NCI-H524 treated with DMSO at 0.1 percent for 48 hours (cell line): ENCODE measurements at regions not wholly inside any gene's neighbourhood (a gene's known extent, or its start where the extent isn't known, plus 50 kb on each side); places are given as distances from the start of the nearest gene placed in this dataset.
"Not testable (repeated sequence)": the region's sequence is repeated elsewhere in the genome, so short reads cannot be mapped to it uniquely, and the experiment has no call there.

Source experiments
- DNase-seq: peaks from one replicate; lab custom pipeline; 2025; lab: John Stamatoyannopoulos, UW

DNA sequence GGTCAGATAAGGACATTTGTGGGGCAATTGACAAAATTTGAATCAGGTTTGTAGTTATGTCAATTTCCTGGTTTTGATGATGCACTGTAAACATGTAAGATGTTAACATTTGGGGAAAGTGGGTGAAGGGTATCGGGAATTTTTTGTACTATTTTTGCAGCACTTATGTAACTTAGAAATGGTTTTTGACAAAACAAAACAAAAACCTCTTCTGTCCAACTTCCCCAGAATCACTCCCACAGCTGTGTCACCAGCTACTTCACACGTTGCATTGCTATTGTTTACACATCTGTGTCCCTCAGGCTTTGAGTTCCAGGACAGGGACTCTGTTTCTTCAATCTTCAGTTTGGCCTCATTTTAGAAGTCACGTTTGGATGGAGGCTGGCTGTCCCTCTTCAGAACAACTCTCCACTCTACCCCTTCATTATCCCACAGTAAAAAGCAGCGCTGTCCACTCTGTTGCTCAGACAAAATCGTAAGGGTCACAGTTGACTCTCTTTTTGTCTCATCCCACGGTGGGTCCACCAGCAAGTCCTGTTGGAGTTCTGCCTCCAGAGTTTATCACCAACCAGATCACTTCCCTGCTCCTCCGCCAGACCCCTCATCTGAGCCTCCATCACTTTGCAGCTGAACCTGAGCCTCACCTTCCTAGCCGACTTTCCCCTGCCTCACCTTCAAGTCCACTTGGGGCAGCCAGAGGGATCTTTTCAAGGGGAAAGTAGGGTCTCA lies 63.2 kb downstream of the NENF start:
- no peak for DNase-seq

DNA sequence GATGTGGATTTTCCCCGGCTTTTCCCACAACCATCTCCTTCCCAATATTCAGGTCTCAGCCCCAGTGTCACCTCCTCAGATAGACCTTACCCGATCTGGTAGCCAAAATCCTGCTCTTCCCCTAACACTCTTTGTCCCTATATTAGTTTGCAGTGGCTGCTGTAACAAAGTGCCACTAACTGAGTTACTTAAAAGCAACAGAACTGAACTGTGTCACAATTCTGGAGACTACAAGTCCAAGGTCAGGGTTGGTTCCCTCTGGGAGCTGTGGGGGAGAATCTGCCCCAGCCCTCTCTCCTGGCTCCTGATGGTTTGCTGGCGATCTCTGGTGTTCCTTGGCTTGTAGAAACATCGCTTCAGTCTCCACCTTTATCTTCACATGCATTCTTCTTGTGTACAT lies 64.0 kb downstream of the NENF start:
- no peak for DNase-seq

DNA sequence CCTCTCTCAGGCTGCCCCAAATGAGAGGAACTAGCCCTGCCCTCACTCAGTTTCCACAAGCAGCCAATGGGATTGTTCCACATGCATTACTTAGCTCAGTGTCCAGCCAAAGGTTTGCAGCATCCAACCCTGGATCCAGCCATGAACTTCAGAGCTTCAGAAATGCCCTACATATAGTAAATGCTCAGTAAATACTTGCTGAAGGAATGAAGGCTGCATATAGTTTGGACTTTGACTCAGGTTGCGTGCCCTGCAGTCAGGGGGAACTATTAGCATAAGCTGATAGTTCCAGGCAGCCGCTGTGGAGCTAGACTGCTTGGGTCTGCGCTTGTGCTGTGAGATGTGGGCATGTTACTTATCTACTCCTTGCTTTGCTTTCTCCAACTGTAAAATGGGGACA lies 64.8 kb downstream of the NENF start:
- DNase-seq = no peak

DNA sequence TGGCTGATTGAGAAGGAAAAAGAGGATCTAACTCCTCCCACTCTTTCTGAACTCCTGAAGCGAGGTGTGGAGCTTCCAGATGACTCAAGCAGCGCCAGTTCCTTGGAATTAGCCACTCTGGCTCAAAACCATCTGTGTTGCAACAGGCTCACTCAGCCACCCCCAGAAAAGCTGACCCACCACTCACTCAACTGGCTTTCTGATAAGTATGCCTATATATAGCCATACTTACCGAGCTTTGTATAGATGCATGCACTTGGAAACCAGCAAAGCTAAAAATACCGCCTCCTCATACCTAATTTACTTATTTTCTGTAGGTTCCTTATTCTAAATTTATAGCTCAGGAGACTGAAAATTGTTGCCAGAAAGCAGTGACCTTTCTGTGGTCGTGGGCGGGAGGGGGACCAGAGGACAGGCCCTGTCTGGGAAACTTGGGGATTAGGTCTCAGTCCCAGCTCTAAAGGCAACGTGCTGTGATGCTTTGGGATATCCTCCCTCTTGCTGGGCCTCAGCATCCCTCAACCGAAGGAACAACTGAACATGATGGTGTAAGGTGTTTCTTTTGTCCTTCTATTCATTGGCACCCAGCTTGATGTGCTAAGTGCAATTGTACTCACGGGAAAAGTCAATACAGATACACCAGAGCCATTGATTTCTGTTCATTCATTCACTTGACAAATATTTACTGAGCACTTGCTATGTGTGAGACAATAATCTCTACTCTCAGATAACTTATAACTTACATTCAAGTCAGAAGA lies 65.7 kb downstream of the NENF start:
- no peak for DNase-seq

DNA sequence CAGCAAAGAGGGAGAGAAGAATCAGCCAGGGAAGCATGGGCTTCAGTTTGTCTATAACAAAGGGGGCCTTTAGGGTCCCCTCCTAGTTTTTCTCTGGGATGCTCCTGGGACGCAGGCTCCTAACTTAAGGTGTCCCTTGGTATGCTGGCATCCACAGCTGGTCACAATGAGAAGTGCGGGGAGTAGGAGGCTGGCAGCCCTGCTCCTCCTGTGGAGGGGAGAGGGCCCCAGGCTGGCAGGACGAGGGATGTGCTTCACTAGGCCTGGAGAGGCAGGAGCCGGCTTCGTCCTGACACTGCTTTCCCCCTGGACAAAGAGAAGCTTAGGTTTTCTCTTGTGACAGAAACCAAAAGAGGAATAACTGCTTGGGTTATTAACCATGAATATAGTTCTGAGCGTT lies 67.6 kb downstream of the NENF start:
- DNase-seq = no peak

DNA sequence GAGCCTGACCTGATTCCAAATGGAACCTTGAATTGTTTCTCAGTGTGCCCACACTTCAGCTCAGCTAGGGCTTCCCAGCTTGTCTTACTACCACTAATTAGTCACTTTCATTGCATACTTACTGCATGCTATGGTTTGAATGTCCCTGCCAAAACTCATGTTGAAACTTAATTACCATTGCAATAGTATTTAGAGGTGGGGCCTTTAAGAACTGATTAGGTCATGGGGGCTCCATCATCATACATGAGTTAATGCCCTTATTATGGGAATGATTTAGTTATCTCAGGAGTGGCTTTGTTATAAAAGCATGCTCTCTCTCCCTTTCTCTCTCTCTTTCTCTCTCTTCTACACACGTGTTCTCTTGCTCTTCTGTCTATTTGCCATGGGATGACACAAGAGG lies 68.3 kb downstream of the NENF start:
- DNase-seq = no peak

DNA sequence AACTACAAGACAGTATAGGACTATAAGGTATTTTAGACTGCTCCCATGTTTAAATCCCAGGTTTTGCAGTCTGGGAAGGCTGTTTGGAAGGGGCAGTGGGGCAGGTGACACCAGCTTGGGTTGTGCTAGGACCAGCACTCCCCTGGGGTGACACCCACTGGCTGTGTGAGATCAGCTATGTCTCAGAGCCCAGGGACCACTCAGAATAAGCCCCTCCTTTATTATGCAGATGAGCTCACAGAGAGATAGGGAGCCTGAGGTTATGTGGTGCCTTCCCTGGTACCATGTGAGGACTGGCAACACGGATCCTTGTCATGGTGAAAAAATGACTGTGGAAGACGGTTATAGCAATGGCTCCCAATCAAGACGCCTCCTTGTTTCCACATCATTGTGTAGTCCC lies 71.0 kb downstream of the NENF start:
- DNase-seq = no peak

DNA sequence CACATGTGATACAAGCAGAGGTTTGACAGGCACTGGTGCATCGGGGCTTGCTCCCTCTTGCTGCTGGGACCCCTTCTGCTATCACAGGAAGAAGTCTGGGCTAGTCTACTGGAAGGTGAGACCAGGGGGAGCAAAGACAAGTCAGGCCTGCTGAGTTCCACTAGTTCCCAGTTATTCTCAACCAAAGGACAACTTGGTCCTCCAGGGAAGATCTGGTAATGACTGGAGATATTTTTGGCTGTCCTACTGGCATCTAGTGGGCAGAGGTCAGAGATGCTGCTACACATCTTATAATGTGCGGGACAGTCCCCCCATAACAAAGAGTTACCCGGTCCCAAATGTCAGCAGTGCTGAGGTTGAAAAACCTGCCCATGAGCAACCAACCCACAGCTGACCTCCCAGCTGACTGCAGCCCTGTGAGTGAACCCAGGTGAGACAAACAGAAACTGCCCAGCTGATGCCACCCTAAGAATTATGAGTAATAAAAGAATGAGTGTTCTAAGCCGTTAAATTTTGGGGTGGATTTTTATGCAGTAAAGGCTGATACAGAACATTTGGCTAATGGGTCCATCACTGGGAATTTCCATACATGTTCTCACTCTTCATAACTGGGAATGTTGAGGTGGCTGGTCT lies 71.6 kb downstream of the NENF start:
- no peak for DNase-seq

DNA sequence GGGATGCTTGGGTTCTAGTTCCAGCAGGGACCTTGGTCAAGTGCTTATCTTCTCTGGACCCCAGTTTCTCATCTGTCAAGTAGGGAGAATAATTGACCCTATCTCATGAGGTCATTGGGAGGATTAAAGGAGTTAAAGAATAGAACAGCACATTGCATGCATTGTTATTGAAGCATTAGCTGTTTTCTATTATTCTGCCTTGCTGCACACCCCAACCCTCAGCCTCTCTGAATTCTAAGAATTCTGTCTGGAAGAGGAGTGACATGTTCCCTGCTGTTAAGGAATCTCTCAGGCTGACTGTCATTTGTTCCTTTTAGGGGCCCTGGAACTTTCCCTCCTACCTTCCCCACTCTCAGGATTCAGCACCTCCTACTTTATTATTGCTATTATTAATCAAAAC lies 73.9 kb downstream of the NENF start:
- DNase-seq = no peak

DNA sequence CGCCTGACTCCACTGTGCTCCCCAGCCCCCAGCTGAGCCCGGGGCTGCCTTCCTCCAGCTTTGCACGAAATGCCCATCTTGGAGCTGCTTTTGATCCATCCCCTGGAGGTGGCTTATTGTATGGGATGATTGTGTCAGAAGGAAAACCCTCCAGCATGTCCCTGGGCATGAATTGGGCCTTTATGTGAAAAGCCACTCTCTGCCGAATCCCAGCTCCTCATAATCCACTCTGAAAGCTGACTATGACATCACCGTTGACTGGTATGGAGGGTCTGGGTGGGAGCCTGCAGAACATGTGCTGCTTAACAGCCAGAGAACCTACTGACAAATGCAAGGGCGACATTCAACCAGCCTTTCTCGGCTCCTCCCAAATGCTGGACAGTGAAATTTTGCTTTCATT lies 74.6 kb downstream of the NENF start:
- no peak for DNase-seq

DNA sequence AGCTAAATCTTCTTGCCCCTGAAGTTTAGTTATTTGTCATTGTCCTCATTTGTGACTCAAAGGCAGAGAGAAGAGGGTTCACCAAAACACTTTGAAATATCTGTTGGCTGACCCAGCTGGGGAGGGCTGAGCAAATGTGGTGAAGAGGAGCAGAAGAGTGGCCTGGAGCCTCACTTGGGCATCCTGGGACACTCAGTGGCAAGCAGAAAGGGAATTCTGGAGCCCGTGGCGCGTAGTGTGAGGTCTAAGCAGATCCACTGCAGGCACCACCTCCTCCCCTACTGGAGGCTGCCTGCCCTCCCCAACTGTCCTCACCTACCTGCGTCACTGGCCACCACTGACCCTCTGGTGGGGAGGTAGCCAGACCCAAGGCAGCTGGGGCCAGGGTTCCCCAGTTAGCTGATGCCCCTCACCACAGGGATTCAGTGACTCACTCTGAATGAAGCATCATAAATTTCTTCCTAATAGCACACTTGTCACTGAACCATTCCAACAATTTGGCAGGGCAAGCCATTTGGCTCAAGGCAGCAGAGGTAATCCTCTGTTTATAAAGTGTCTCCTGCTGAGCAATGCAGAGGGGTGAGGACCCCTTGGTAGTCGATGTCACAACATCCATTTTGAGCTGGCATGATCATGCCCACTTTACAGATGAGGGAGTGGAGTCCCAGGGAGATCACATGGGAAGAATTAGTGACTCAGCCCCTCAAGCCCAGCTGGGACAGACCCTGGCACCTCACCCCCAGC lies 80.3 kb downstream of the NENF start:
- no peak for DNase-seq

DNA sequence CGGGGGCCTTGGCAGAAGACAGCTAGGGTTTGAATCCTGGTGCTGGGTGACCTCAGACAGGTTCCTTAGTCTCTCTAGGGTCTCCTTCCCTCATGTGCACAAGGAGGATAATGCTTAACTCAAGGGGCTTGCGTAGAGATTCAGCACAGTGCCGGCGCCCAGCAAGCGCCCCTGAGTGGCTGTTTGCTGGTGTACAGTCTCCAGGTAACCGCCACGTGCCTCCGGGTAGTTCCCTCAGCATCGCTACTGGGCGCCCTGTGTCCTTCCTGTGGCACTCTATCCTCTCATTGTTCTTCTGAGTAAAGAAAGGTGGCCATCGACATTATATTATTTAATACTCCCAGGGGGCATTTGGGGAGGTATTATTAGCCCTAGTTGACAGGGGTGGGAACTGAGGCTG lies 80.9 kb downstream of the NENF start:
- DNase-seq = no peak

DNA sequence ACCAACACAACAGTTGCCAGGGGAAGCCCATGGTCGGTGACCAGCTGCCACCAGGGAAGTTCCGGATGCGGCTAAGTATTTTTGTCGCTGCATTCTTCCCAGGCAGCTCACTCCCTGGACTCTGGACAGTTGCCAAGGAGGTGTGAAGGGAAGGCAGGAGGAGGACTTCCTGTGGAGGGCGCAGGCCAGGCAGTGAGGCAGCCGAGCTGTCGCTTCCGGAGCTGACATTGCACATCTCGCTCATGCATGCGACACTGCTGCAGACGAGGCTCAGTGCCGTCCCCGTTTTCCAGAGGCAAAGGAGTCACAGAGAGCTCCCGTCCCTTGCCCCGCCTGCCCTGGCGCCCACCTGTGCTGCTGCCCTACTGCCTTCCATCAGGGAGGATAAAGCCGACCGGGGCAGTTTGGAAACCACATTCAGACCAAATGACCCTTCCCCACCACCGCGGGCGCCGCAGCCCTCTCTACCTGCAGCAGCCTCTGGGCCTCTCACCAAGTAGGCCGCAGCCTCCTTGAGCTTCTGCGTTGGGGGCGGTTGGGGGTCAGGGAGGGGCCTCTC lies 81.4 kb downstream of the NENF start:
- no peak for DNase-seq

DNA sequence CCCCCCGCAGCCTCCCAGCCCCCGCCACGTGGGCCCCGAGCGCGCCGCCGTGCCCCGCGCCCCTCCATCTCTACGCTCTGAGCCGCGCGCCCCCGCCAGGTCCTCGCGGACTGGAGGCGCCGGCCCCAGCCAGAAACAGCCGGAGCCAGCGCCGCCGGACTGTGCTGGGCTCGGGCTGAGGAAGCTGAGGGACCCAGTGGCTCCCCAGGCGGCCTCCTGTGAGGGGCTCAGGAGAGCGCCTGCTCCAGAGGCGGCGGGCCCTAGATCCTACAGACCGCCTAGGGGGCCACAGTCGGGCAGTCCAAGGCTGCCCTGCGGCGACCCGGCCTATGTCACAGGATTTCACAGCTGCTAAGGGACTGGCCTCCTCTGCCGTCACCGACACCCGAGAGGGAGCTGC lies 82.1 kb downstream of the NENF start:
- no peak for DNase-seq

DNA sequence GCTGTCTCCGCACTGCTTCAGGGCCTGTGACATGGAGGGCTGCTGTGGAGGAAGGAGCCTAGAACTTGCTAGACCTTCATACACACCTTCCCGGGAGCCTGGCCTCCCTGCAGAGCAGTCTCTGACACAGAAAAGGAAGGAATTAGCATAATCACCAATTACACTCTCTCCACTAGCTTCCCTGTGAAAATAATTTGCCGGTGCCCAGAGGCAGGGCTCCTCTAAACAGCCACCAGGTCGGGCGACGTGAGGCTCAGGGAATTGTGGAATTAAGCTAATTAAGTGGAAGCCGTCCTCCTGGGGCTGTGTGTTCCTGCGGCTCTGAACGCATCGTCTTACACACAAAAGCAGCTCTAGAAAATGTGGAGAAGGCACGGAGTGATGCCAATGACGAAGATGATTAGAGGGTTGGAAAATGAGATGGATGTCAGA lies 82.6 kb downstream of the NENF start:
- peak; percentile 46 for DNase-seq

DNA sequence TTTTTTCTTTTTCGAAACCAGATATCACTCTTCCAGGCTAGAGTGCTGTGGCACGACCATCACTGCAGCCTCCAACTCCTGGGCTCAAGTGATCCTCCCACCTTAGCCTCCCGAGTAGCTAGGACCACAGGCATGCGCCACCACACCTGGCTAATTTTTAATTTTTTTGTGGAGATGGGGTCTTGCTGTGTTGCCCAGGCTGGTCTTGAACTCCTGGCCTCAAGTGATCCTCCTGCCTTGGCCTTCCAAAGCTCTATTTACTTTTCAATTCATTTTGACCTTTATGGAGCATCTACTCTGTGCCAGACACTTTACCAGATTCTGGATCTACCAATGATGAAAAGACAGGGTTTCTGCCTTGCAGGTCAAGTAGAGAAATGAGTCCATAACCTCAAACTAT lies 83.3 kb downstream of the NENF start:
- not testable (repeated sequence) for DNase-seq

DNA sequence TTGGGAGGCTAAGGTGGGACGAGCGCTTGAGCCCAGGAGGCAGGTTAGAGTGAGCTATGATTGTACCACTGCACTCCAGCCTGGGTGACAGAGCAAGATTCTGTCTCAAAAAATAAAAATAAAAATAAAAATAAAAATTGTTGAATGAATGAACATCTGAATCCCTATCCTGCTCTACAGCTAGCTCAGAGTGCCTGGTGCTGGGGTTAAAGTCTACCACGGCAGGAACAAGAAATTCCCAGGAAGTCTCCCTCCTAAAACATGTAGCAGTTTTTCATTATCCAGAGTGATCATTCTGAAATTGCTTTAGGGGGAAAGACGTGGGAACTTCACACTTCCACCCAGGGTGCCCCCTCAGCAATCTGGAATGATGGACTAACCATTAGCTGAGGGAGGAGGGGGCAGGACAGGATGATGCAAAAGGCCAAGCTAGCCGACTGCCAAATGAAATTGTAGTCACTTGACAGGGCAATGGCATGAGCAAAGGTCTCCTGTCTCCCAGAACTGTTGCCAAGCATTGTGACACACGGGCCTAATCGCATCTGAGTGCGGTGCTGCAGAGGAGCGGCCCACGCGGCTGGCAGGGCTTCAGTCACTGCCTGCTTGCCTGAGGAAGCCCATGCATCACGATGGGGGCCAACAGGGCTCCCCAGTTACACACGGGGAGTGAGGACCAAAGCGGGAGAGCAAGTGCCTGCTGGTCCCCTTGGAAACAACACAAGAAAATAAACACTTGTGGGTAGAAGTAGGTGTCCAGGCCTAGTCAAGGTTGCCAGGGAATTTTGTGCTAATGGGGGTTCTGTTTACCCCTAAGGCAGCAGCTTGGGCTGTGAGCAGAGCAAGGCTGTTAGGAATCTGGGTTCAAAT lies 85.7 kb downstream of the NENF start:
- DNase-seq = no peak

DNA sequence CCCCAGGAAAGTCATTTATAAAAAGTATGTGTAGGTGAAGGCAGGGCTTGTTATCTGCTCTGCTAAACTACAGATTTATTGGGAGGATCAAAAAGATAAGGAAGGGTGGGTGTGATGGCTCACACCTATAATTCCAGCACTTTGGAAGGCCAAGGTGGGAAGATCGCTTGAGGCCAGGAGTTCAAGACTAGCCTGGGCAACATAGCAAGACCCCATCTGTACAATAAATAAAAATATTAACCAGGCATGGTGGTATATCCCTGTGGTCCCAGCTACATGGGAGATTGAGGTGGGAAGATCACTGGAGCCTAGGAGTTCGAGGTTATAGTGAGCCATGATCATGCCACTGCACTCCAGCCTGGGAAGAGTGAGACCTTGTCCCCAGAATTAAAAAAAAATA lies 86.4 kb downstream of the NENF start:
- DNase-seq = no peak

DNA sequence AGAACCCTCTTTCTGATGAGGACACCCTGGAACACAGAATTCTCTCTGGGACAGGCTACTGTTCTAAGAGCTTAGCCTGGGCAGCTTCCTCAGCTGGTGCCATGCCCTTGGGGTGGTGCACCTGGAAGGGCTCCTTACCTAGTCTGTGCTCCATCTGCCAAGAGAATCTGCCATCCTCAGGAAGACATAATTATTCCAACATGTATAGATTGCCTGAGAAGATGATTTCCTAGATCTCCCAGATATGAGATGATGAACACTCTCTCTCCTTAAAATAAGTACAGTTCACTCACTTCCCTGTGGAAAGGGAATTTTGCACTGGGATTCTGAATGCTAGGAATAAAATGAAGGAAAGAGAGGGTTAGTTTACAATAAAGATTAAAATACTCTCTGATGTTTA lies 87.6 kb downstream of the NENF start:
- peak; percentile 44 for DNase-seq

DNA sequence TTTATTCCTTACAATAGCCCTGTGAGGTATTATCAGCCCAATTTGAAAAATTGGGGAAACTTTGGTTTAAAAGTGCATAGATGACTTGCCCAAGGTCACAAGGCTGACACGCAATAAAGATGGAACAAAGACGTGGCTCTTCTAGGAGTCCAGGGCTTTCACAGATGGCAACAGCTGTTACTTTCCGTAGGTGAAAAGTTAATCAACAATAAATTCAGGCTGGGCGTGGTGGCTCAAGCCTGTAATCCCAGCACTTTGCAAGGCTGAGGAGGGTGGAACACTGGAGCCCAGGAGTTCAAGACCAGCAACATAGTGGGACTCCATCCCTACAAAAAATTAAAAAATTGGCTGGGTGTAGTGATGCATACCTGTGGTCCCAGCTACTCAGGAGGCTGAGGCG lies 87.8 kb upstream of the ATF3 start:
- peak; percentile 73 for DNase-seq

DNA sequence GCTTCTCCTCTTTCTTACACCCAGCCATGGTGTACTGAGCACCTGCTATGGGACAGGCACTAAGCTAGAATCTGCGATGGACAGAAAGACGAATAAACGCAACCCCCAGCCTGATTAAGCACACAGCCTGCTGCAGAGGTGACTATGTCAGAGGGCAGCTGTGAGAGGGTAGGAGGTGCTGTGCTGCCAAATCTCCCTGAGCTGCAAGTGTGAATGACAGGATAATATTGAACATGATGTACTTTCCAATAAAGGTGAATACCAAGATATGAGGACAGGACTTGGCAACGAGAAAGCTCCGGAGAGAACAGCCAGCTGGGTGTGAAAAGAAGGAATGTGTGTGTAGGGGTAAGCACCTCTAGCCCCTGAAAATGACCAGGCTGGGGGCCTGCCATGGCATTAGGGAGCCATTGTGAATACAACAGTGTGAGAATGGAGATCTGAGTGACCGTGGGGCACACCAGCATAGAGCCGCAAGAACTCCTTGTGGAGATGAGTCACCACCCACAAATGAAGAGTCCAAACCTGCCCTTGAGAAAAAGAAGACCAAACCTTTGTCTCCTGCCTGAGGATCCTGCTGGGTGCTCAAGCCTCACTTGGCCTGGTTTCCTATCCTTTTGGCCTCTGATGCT lies 83.0 kb upstream of the ATF3 start:
- DNase-seq = no peak
